NCI-H748 (cell line): ENCODE measurements at regions not wholly inside any gene's neighbourhood (a gene's known extent, or its start where the extent isn't known, plus 50 kb on each side); places are given as distances from the start of the nearest gene placed in this dataset.
"Not testable (repeated sequence)": the region's sequence is repeated elsewhere in the genome, so short reads cannot be mapped to it uniquely, and the experiment has no call there.

ENCODE experiments used
- DNase-seq: peaks from one replicate; lab custom pipeline; 2025; ENCODE audit not compliant: unreplicated experiment; lab: John Stamatoyannopoulos, UW

DNA sequence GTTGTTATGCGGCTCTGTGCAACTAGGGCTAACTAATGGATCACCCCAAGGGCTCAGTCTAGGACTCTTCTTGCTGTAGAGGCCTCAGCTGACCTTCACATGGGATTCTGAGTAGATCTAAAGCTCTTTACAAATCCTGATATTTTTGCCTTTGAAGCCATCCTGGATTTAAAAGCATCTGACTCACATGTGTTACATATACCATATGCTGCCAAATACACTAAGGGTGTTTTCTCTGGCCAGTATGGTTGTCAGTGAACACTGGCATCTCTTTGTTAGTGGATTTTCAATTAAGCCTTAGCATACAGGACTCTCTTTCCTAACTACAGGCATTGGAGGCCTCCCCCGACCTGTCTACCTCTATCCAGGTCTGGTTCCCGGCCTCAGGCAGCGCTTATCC lies 992.8 kb upstream of the FANCL start:
- DNase-seq = no peak

DNA sequence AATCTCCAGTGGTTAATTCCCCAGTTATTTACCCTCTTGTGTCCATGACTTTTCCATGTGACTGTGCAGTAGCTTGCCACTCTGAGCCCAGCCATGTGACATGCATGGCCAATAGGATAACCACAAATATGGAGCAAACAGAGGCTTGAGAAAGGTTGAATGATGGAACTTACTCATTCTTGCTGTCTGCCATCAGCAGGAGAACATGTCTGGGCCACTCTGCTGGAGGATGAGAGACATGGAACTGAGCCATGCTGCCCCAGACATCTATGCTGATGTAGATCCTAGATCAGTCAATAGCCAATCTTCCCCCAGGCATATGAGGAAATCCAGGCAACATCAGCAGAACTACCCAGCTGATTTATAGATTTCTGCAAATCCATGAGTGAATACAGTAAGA lies 992.3 kb upstream of the FANCL start:
- DNase-seq = no peak

DNA sequence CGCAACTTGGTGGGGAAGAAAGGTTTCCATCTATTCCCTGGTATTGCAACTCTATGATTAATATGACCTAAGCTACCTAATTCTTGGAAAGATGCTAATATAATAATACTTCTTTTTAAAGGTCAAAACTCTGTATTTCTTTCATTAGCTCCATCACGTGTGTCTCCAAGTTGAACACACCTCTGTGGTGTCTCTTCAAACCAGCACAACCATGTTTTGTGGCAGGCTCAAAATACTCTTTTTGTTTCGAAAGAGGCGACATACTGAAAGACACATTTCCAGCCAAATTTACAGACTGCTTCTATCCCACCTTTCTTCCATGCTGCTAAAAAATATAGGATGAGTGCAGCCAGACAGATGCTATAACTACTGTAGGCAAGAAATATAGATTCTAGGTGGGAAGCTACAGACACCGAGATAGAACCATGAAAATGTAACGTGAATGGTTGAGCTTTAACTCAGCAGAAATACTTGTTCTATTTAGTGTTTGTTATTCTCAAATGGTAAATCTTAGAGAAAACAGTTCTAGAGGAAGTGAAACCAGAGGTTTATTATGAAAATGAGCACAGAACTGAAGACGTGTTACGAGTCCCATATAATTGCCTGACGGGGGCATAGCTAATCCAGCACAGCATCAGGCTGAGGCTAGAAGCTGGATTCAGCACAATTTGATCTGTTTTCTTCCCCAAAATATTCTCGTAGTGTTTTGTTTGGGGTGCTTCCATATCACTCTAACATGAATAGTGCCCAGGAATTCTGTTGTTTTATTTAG lies 991.5 kb upstream of the FANCL start:
- DNase-seq = no peak

DNA sequence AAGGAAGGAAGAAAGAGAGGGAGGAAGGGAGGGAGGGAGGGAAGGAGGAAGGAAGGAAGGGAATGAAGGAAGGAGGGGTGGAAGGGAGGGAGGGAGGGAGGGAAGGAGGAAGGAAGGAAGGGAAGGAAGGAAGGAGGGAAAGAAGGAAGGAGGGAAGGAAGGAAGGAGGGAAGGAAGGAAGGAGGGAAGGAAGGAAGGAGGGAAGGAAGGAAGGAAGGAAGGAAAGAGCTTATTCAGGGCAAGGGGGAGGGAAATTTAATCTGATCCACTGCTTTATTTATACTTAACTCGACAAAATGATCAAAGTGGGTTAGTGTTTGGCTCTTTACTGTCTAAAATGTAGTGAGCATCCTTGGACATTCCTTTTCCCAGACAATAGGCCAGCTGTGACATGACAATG lies 985.2 kb upstream of the FANCL start:
- DNase-seq = not testable (repeated sequence)

DNA sequence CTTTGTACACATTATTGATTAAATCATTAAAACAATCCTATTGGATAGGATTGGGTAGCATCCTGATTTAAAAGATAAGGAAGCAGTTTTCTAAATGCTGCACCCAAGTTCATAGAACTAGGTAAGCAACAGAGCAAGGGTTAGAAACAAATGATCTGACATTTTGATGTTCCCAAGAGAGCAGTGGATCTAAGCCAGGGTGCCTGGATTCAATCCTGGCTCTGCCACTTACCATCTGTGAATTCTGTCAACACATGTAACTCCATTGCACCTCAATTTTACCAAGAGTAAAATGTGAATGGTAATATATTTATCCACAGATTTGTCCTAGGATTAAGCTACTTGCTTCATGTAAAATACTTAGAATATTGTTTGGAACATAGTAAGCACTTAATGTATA lies 982.6 kb upstream of the FANCL start:
- DNase-seq = no peak

DNA sequence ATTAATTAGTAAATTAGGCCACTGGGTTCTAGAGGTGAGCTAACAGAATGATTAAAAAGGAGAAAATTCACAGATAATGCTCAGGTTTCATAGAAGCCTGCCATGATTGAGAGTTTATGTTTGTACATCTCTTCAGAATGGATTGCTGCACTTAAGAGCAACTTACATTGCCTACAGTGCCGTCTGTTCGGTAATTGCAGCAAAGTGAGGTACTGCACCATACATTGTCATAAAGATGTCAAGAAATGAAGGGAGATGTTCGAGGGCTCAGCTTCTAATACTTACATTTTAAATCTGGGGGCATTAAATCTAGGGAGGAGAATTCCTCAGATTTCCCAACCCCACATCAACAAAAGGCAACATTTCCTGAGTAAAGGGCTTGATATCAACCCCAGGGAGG lies 976.2 kb upstream of the FANCL start:
- peak; percentile 23 for DNase-seq

DNA sequence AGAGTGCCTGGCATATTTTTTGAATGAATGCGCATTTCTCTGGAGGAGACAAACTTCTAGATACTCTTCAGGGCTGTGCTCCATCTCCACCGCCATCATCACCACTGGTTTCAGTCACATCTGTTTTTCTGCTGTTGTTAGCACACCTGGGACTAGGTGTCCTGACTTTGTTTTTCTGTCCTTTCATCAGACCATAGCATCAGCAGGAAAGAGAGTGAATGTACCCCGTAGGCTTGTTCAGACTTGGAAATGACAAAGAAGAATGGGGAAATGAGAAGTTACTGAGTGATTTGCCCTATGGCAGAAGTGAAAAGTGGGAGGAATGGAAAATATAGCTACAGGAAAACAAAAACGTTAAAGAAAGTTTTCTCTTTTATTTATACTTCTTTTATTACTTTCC lies 965.2 kb upstream of the FANCL start:
- DNase-seq = no peak

DNA sequence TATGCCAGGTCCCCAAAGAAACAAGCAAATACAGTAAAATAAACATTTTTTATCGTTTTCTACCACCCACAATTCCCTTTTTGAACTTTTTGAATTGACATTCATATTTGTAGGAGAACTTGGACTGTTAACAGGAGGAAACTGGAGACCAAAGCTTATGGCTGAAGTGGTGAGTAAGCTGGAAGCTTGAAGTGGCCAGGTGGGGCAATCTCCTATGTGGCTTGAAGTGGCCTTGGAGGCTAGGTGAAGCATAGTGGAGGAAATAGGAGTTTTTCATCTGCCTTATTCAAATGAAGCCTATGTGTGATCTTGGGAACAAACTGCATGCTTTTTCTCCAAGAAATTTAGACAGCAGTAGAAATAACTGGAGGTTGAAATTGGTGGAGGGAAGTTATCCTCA lies 962.9 kb upstream of the FANCL start:
- no peak for DNase-seq

DNA sequence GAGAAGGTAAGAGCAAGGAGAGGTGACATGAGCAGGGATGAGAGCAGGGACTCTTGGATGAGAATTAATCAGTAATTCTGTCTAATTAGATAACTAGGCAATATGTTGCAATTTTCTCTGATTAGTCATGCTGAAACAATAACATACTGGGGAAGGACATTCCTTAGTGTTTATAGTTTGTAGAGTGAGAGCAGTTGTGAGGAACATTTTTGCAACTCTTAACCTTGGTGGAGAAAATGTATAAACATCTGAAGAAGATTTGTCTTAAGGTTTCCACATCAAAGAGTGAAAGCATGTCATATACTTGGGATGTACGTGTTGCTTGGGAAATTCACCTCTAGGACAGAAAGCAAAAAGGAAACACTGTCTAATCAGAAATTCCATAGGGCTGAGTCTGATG lies 955.4 kb upstream of the FANCL start:
- no peak for DNase-seq

DNA sequence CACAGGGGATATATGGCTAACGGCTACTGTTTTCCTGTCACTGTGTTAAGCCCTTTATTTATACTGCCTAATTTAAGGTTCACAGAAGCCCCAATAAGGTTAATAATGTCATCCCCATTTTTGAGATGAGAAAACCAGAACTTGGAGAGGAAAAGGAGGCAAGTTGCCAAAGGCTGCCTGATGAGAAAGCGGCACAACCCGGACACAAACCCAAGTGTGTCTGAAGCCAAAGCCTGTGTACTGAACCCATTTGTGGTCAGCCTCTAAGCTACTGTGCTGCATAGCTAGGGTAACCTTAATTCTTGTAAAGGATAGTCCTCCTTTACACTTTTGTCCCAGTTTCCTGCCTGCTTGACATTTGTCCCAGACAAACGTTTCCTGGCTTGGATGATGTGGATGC lies 954.7 kb upstream of the FANCL start:
- DNase-seq = no peak

DNA sequence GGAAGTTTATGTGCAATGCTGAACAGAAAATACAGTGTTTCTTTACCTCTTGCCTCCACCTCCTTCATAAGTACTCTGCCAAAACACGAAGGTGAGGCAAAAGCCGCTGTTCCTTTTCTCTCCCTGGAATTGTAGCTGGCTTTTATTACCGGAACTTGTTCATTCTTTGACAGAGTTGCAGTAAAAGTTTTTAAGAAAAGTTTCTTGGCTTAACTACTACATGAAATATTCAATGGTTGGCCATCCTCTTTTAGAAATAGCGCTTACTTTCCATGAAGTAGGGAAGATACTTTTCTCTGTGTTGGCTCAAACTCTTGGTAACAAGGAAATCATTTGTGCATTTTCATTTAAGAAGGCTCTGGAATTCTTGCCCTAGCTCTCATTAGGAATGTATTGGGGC lies 950.7 kb upstream of the FANCL start:
- no peak for DNase-seq

DNA sequence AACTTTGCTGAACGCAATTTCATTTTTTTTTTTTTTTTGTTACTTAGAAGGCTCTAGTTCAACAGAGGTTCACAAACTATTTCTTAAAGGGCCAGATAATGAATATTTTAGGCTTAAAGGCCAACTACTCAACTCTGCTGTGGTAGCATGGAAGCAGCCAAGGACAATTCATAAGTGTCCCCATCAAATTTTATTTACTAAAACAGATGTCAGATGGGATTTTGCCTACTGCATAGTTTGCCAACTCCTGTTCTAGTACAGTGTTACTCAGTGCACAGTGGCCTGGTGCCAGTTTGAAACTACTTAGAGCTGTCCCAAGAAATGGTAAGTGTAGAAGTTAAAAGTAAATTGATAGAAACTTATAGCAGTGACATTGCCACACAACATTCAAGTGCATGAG lies 949.4 kb upstream of the FANCL start:
- no peak for DNase-seq

DNA sequence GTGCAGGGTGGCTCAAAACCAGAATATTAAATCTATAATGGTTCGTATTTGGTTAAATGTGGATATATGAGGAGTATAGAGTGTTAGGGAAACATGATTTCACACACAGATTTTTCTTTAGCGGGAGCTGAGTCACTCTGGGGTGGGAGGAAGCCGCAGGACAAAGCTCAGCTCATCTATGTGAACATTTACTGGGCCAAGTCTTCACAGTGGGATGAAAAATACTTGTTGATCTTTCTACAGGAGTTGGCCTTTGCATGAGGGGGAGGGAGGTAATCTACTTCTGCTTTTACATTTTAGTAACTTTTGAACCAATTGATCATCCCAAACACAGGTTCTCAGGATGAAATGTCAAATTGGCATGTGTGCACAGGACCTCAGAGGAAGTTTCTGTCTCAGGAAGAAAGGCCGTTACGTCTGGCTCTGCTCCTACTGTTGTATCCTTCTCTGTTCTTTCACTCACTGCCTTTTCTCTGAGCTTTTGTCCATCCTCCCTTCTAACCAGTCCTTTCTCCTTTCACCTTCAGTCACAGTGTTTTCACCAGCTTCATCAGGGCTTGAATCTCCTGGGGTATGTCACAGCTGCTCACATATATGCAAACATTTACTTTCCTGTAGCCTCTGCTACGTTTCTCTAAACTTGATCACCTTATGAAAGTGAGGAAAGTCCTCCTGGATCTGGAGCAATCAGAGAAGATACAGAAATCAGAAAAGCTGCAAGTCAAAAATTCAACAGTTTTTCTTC lies 943.3 kb upstream of the FANCL start:
- no peak for DNase-seq

DNA sequence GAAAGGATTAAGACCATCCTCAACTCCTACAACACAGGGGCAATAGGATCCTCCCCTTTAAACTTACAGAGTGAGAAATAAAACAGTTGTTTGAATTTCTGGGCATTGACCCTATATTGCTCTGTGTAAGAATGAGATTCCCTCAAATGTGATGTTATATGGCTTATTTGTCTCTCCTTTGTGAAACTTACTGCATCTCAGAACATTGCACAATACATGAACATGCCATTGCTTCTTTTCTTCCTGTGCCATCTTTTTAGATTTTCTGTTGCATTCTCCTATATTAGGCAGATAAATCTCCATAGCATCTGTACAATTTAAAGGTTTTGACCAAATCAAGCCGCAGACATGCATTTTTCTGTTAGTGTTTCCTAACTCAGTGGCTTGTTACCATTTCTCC lies 941.9 kb upstream of the FANCL start:
- DNase-seq = no peak

DNA sequence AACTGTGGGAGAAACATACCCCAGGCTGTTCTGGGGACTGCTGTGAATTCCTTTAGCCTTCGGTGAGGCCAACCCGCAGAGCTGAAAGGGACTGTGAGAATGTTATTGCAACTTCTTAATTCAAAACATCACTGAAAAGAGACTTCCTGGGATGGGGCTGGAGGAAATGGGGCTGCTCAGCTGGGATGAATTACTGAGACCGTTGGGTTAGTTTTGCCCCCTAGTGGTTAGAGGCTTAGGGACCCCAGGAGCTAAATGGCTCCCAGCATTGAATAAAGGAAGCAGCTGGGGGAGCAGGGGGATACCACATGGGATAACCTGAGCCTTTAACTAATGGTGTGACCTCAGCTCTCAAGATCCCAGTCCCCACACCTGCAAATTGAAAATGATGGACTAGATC lies 941.1 kb upstream of the FANCL start:
- peak; percentile 51 for DNase-seq

DNA sequence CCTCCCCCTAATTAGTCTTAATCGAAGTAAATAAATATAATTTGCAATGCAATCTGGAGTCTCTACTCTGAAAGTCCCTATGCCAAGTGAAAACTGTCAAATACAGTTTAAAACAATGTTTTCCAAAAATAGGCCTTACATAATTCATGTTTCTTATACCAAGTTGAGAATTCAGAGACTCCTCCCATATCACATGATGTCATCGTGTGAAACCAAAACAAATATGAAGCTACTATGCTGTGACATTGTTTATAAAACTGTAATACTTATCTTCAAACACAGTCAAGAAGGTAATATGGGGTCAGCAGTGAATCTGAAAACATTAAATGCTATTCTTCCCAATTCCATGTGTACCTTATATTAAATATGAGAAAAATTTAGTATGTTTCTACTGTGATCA lies 940.2 kb upstream of the FANCL start:
- DNase-seq = no peak

DNA sequence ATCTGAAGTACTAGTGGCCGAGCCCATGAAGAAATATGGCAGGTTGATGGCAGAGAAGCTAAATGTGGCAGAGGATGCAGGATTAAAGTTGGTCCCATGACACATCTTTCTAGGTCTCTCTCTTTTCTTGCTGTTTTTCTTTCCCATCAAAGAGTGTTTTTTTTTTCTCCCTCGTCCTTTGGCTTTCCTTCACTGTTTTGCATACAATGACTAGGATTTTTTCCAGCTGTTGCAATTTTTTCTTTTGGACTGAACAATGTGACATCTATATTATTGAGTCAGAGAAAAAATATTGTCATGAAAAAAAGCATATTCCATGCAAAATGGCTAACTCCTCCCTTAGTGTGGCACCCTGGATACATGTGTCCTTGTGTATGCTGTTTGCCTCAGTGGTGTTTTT lies 939.5 kb upstream of the FANCL start:
- DNase-seq = no peak

DNA sequence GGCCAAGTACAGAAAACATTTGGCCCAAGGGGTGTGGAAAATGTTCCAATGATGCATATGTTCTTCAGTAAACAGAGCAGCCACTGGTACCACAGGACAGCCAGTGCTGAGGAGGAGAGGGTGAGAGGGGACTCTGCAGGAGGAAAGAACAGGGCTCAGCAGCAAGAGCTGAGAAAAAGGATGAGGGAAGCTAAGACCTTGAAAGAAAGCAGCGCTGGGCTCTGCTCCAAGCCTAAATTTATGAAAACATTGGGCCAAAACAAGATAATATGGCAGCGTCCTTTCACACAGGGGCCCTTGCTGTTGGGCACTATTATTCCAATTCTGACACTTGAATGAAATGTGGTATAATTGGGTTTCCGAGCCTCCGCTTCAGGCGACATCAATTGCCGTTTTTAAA lies 939.0 kb upstream of the FANCL start:
- no peak for DNase-seq

DNA sequence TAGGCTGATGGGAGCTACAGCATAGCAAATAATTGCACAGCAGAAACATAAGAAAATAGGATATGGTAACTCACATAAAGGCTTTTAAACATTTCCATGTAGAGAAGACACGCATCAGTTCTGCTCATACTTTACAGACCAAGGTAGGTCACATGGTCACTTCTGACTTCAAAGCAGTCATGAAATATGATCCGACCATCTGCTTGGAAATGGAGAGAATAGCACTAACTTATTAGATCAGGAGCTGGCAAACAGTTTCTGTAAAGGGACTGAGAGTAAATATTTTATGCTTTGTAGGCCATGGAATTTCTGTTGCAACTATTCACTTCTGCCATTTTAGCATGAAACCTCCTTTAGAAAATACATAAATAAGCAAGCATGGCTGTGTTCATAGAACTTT lies 936.6 kb upstream of the FANCL start:
- DNase-seq = peak; percentile 83

DNA sequence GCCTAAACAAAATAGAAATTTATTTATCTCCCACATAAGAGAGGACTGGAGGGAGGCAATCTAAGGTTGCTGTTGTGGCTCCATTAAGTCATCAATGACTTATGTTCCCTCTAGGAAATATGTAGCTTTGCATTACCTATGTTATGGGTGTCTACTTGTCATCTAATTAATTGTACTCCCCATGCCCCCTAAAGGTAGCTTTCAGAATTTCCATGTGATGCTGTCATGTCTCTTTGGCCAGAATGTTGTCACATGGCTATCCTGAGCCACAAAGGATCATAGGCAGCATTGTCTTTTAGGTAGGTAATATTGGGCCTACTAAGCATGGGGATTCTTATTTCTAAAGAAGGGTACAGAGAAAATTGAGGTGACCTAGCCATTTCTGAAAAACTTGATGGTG lies 935.6 kb upstream of the FANCL start:
- DNase-seq = peak; percentile 31

DNA sequence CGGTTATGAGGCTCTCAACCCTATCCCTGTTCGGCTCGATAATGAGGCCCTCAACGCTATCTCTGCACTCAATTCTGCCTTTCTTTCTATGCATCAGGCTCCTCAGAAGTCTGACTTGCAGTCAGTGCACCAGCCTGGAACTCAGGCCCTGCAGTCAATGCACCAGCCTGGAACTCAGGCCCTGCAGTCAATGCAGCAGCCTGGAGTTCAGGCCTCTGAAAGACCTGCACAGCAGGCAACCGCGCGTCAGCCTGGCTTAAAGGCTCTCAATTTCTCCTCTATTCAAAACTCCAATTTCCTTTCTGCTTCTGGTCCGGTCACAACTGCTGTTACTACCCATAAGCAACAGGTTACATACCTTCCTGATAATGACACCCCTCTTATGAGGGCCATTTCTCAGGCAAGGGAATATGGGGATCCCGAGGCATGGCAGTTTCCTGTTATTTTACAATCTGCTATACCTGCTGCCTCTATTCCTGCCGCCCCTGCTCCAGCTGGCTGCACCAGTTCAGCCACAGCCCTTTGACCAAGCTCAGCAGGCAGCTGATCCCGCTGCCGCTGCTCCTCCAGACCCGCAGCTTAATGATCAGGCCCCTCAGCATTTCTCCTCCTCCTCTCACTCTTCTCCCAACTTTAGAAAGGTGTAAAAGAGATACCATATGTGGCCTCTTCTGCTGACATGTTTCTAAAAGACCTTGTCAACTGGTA lies 933.6 kb upstream of the FANCL start:
- DNase-seq = no peak

DNA sequence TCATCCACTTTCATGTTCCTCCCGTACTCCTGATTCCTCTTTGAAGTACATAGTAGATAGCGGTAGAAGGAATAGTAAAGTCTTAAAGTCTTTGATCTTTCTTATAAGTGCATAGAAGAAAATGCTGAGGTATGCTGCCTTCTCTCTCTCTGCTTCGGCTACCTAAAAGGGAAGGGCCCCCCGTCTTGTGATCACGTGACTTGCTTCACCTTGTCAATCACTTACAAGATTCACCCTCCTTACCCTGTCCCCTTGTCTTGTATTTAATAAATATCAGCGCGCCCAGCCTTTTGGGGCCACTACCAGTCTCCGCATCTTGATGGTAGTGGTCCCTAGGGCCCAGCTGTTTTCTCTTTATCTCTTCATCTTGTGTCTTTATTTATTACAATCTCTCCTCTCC lies 932.2 kb upstream of the FANCL start:
- DNase-seq = no peak
